Osteoblast (primary cell): ENCODE measurements at regions not wholly inside any gene's neighbourhood (a gene's known extent, or its start where the extent isn't known, plus 50 kb on each side); places are given as distances from the start of the nearest gene placed in this dataset.

Experiments
- DNase-seq: peaks from one replicate; pipeline ENCODE4 v3.0.0; 2011; ENCODE audit warnings: low spot score, mixed read lengths; ENCODE audit not compliant: insufficient read length; ENCODE audit errors: missing footprints
- H2AFZ ChIP-seq: 2 replicates; pipeline ENCODE4 v1.6.0; 2011; ENCODE audit warnings: mild to moderate bottlenecking, low read length
- H3K27ac ChIP-seq: 2 replicates; pipeline ENCODE4 v1.5.1; 2011; ENCODE audit warnings: mild to moderate bottlenecking, low read depth, low read length, moderate library complexity
- H3K27me3 ChIP-seq: 2 replicates; pipeline ENCODE4 v1.6.0; 2012; ENCODE audit warnings: mild to moderate bottlenecking, control low read depth, inconsistent platforms, low read length, moderate library complexity; ENCODE audit not compliant: insufficient read depth
- H3K36me3 ChIP-seq: 2 replicates; pipeline ENCODE4 v1.5.1; 2011; ENCODE audit warnings: mild to moderate bottlenecking, low read length, control low read depth, moderate library complexity; ENCODE audit not compliant: insufficient read depth
- H3K4me1 ChIP-seq: 2 replicates; pipeline ENCODE4 v1.5.1; 2011; ENCODE audit warnings: mild to moderate bottlenecking, low read length, control low read depth, moderate library complexity; ENCODE audit not compliant: insufficient read depth
- H3K4me2 ChIP-seq: 2 replicates; pipeline ENCODE4 v1.6.0; 2011; ENCODE audit warnings: mild to moderate bottlenecking, low read length; ENCODE audit not compliant: insufficient read depth
- H3K4me3 ChIP-seq: fragments of 200-600 bp; sonication (generic); 3 replicates; pipeline ENCODE4 v1.5.1; 2012; ENCODE audit warnings: mild to moderate bottlenecking, low read length, inconsistent platforms; ENCODE audit not compliant: insufficient read depth
- H3K79me2 ChIP-seq: 2 replicates; pipeline ENCODE4 v1.6.0; 2012; ENCODE audit warnings: mild to moderate bottlenecking, low read length, control low read depth, inconsistent platforms; ENCODE audit not compliant: insufficient read depth
- H3K9me3 ChIP-seq: 2 replicates; pipeline ENCODE4 v1.5.1; 2011; ENCODE audit warnings: low read depth, low read length, control low read depth
- H4K20me1 ChIP-seq: 2 replicates; pipeline ENCODE4 v1.6.0; 2012; ENCODE audit warnings: mild to moderate bottlenecking, low read length, control low read depth; ENCODE audit not compliant: insufficient read depth
- CTCF ChIP-seq: IDR thresholded peaks from 2 replicates; pipeline ENCODE4 v1.5.1; 2011; ENCODE audit warnings: mild to moderate bottlenecking, low read depth, low read length, moderate library complexity; ENCODE audit errors: extremely low read depth

- TF ChIP-seq CTCF, result no peak
- no peaks in the 10 kb centered on the region for H3K79me2 ChIP-seq
- no peaks in the 10 kb centered on the region for H3K4me1 ChIP-seq
- H3K27ac ChIP-seq, result no peak overlapping the region
- H4K20me1 ChIP-seq, result no peaks in the 10 kb centered on the region
- no peaks in the 10 kb centered on the region for H3K36me3 ChIP-seq
- no peak overlapping the region for H3K4me2 ChIP-seq
- no peak overlapping the region for H2AFZ ChIP-seq
- DNase-seq, result no peak
- no peaks in the 10 kb centered on the region for H3K27me3 ChIP-seq
- no peaks in the 10 kb centered on the region for H3K9me3 ChIP-seq
- no peak overlapping the region for H3K4me3 ChIP-seq
Measured at GRCh38 chr2:123359636-123360035, 665.5 kb upstream of the CNTNAP5 start.

- no peak for TF ChIP-seq CTCF
- H3K9me3 ChIP-seq, result no peaks in the 10 kb centered on the region
Measured at GRCh38 chr2:123362671-123363440, 662.2 kb upstream of the CNTNAP5 start.

GRCh38 chr2:123363826-123364225 is 661.3 kb upstream of the CNTNAP5 start:
- Histone ChIP-seq H3K27me3 (no peaks in the 10 kb centered on the region), H3K36me3 (no peaks in the 10 kb centered on the region), H3K27ac (no peak overlapping the region), H2AFZ (no peak overlapping the region), H3K4me1 (no peaks in the 10 kb centered on the region), H3K79me2 (no peaks in the 10 kb centered on the region), H3K4me3 (no peak overlapping the region), H4K20me1 (no peaks in the 10 kb centered on the region), H3K4me2 (no peak overlapping the region), H3K9me3 (no peaks in the 10 kb centered on the region)
- no peak for DNase-seq
- TF ChIP-seq CTCF, result no peak

More at GRCh38 chr2:123362671-123363440, 662.2 kb upstream of the CNTNAP5 start:
- Histone ChIP-seq H4K20me1 (no peaks in the 10 kb centered on the region), H3K4me1 (no peaks in the 10 kb centered on the region), H3K4me2 (no peak overlapping the region), H3K4me3 (no peak overlapping the region), H3K79me2 (no peaks in the 10 kb centered on the region), H3K27ac (no peak overlapping the region), H2AFZ (no peak overlapping the region), H3K36me3 (no peaks in the 10 kb centered on the region), H3K27me3 (no peaks in the 10 kb centered on the region)
- DNase-seq, result no peak

GRCh38 chr2:123364243-123364896 is 660.7 kb upstream of the CNTNAP5 start:
- Histone ChIP-seq H3K4me1 (no peaks in the 10 kb centered on the region), H4K20me1 (no peaks in the 10 kb centered on the region)

More at GRCh38 chr2:123364243-123364896, 660.7 kb upstream of the CNTNAP5 start:
- Histone ChIP-seq H3K27me3 (no peaks in the 10 kb centered on the region), H3K79me2 (no peaks in the 10 kb centered on the region), H2AFZ (no peak overlapping the region), H3K36me3 (no peaks in the 10 kb centered on the region), H3K27ac (no peak overlapping the region), H3K4me3 (no peak overlapping the region), H3K4me2 (no peak overlapping the region), H3K9me3 (no peaks in the 10 kb centered on the region)
- peak; percentile 1 for DNase-seq
- no peak for TF ChIP-seq CTCF
